Sigmoid colon (tissue), 4 donors: ENCODE measurements at regions not wholly inside any gene's neighbourhood (a gene's known extent, or its start where the extent isn't known, plus 50 kb on each side); places are given as distances from the start of the nearest gene placed in this dataset.

Experiments
- CTCF ChIP-seq, 4 experiments: fragments of 450-650 bp in 3 of 4; fragments of 200-600 bp in 1 of 4; IDR thresholded peaks; one replicate each; pipeline ENCODE4 v1.5.1; 2016 to 2019; ENCODE audit warnings: antibody characterized with exemption in 4 of 4, mild to moderate bottlenecking in 3 of 4, moderate library complexity in 2 of 4
- POLR2A ChIP-seq, 2 donors: fragments of 450-650 bp; IDR thresholded peaks; one replicate each; pipeline ENCODE4 v1.6.1; 2016; ENCODE audit warnings: antibody characterized with exemption in 2 of 2, mild to moderate bottlenecking in 2 of 2, moderate library complexity in 2 of 2
- POLR2AphosphoS5 ChIP-seq, 4 donors: sonication (generic); formaldehyde crosslinking; IDR thresholded peaks; one replicate each; pipeline ENCODE4 v1.6.1; 2017; ENCODE audit warnings: antibody characterized with exemption in 4 of 4

GRCh38 chr10:44196336-44196735 lies 188.6 kb downstream of the CXCL12 start:
- no peak for TF ChIP-seq CTCF (IDR thresholded peaks at IDR 0.05)
- no peak for TF ChIP-seq POLR2AphosphoS5 (IDR thresholded peaks at IDR 0.05)
- no peak for TF ChIP-seq POLR2A (IDR thresholded peaks at IDR 0.05)
